Endothelial cell of umbilical vein (primary cell): ENCODE measurements at regions not wholly inside any gene's neighbourhood (a gene's known extent, or its start where the extent isn't known, plus 50 kb on each side); places are given as distances from the start of the nearest gene placed in this dataset.

Source experiments
- BruUV-seq: library from RNA; stranded (reverse); fragments of 400-500 nt; replicated peaks from 2 replicates; lab custom pipeline; 2021; lab: Mats Ljungman, UMichigan
- CTCF ChIA-PET: fragments of 300-600, 350-600 bp; sonication (Branson Sonifier 250); formaldehyde crosslinking; loops from one replicate; lab custom pipeline; 2021; ENCODE audit warnings: antibody characterized with exemption, inconsistent platforms; lab: Charles Lee
- POLR2A ChIA-PET: fragments of 300-600, 350-600 bp; sonication (Branson Sonifier 250); formaldehyde crosslinking; loops from one replicate; lab custom pipeline; 2021; ENCODE audit warnings: antibody characterized with exemption, inconsistent platforms; lab: Charles Lee
- DNase-seq: peaks from one replicate; pipeline ENCODE4 v3.0.0-alpha.2; 2011; ENCODE audit warnings: low read depth, low spot score
- FAIRE-seq: peaks from 2 replicates; lab custom pipeline; 2011; peaks lifted over from hg19 to GRCh38; lab: Jason Lieb, UNC
- H2AFZ ChIP-seq: 2 replicates; pipeline ENCODE4 v1.6.0; 2012; ENCODE audit warnings: low read depth, low read length, control low read depth, inconsistent platforms
- H3K27ac ChIP-seq: 2 replicates; pipeline ENCODE4 v1.5.1; 2011; ENCODE audit warnings: low read depth, mild to moderate bottlenecking, control low read depth, low read length, moderate library complexity; ENCODE audit not compliant: insufficient read depth
- H3K27me3 ChIP-seq, 2 experiments: 2 replicates each; pipeline versions ENCODE4 v1.6.0 to v1.6.1; 2011; ENCODE audit warnings: low read length in 2 of 2, mixed read lengths in 1 of 2; ENCODE audit not compliant: control insufficient read depth in 2 of 2, insufficient read depth in 2 of 2
- H3K36me3 ChIP-seq, 2 experiments: 2 replicates in 1 of 2; 3 replicates in 1 of 2; pipeline ENCODE4 v1.5.1; 2011; ENCODE audit warnings: low read length in 2 of 2, mild to moderate bottlenecking in 1 of 2, moderate library complexity in 1 of 2; ENCODE audit not compliant: control insufficient read depth in 2 of 2, insufficient read depth in 2 of 2; ENCODE audit errors: extremely low read depth in 1 of 2
- H3K4me1 ChIP-seq: 3 replicates; pipeline ENCODE4 v1.5.1; 2011; ENCODE audit warnings: mild to moderate bottlenecking, low read length; ENCODE audit not compliant: control insufficient read depth, insufficient read depth; ENCODE audit errors: extremely low read depth
- H3K4me2 ChIP-seq: 2 replicates; pipeline ENCODE4 v1.6.1; 2011; ENCODE audit warnings: low read length, control low read depth, mixed read lengths; ENCODE audit not compliant: insufficient read depth
- H3K4me3 ChIP-seq, 3 experiments: fragments of 200-600 bp in 1 of 3; sonication (generic), shearing (Covaris generic) in 1 of 3; replicated peaks in 1 of 3; 2 replicates each; pipeline ENCODE4 v1.5.1; 2011 to 2016; ENCODE audit warnings: control low read depth in 3 of 3, low read length in 3 of 3, mild to moderate bottlenecking in 2 of 3, inconsistent platforms in 1 of 3, low read depth in 1 of 3, moderate library complexity in 1 of 3; ENCODE audit not compliant: insufficient read depth in 1 of 3
- H3K79me2 ChIP-seq: 2 replicates; pipeline ENCODE4 v1.6.0; 2012; ENCODE audit warnings: low read length, inconsistent platforms; ENCODE audit not compliant: control insufficient read depth, insufficient read depth
- H3K9ac ChIP-seq: replicated peaks from 2 replicates; pipeline ENCODE3; 2011; ENCODE audit warnings: low read length, control low read depth; ENCODE audit not compliant: insufficient read depth; ENCODE audit errors: extremely low read depth
- H3K9me1 ChIP-seq: replicated peaks from 3 replicates; pipeline ENCODE4 v1.6.0; 2011; ENCODE audit warnings: mild to moderate bottlenecking, low read length; ENCODE audit not compliant: control insufficient read depth, insufficient read depth; ENCODE audit errors: extremely low read depth
- H3K9me3 ChIP-seq: replicated peaks from 2 replicates; pipeline ENCODE4 v1.5.1; 2012; ENCODE audit warnings: low read length, inconsistent platforms; ENCODE audit not compliant: control insufficient read depth, insufficient read depth
- H4K20me1 ChIP-seq: replicated peaks from 2 replicates; pipeline ENCODE3; 2011; ENCODE audit warnings: mild to moderate bottlenecking, low read length; ENCODE audit not compliant: control insufficient read depth, insufficient read depth; ENCODE audit errors: extremely low read depth
- CTCF ChIP-seq, 2 donors: IDR thresholded peaks; 1 replicate in 1 of 2; 2 replicates in 1 of 2; pipeline ENCODE4 v1.5.1; 2011; ENCODE audit warnings: low read length in 2 of 2, mild to moderate bottlenecking in 2 of 2, moderate library complexity in 2 of 2, control low read depth in 1 of 2, inconsistent platforms in 1 of 2, low read depth in 1 of 2; ENCODE audit not compliant: insufficient read depth in 1 of 2; ENCODE audit errors: extremely low read depth in 1 of 2
- EZH2 ChIP-seq: IDR thresholded peaks from 2 replicates; pipeline ENCODE4 v1.6.1; 2012; ENCODE audit warnings: borderline replicate concordance, low read depth, mild to moderate bottlenecking, moderate library complexity, low read length, inconsistent platforms; ENCODE audit not compliant: severe bottlenecking
- FOS ChIP-seq: IDR thresholded peaks from 2 replicates; pipeline ENCODE4 v1.6.1; 2011; ENCODE audit warnings: mild to moderate bottlenecking, low read length, moderate library complexity, borderline replicate concordance; ENCODE audit not compliant: insufficient read depth
- GATA2 ChIP-seq: IDR thresholded peaks from 2 replicates; pipeline ENCODE4 v1.7.0; 2011; ENCODE audit warnings: low read depth, mild to moderate bottlenecking, moderate library complexity, mixed read lengths, low read length; ENCODE audit not compliant: insufficient read length, insufficient read depth
- JUN ChIP-seq: IDR thresholded peaks from 2 replicates; pipeline ENCODE4 v1.6.1; 2011; ENCODE audit warnings: borderline replicate concordance, low read depth; ENCODE audit not compliant: insufficient read length, insufficient read depth
- MAX ChIP-seq: IDR thresholded peaks from 2 replicates; pipeline ENCODE4 v1.6.1; 2011; ENCODE audit not compliant: insufficient read depth, insufficient read length
- MYC ChIP-seq: IDR thresholded peaks from one replicate; pipeline ENCODE4 v1.6.1; 2011; ENCODE audit warnings: mild to moderate bottlenecking, low read depth, low read length
- POLR2A ChIP-seq: IDR thresholded peaks from 2 replicates; pipeline ENCODE4 v1.6.1; 2012; ENCODE audit warnings: low read depth, mild to moderate bottlenecking, control low read depth, low read length
- POLR2AphosphoS5 ChIP-seq: IDR thresholded peaks from 2 replicates; pipeline ENCODE4 v1.6.1; 2012; ENCODE audit warnings: low read depth, mild to moderate bottlenecking, control low read depth, low read length, moderate library complexity; ENCODE audit not compliant: insufficient read depth
- dilution Hi-C: fragments of 300-500 bp; cut with MboI; formaldehyde crosslinking; loops from one replicate; pipeline ENCODE4 v1.15.0; 2019; ENCODE audit warnings: low sequenced_read_pairs; ENCODE audit not compliant: extremely low pct_ligation_motif_present
- intact Hi-C: fragments of 100-400 bp; cut with micrococcal nuclease; formaldehyde crosslinking; loops from one replicate; pipeline ENCODE4 v1.10.0; 2022

GRCh38 chr7:106965108-106965507 lies 79.4 kb upstream of the PRKAR2B start:
- Histone ChIP-seq H3K4me2 (no peak overlapping the region), H3K79me2 (no peaks in the 10 kb centered on the region), H3K27me3 (peaks cover 3 to 15% of the 10 kb centered on the region in 2 experiments), H3K27ac (no peak overlapping the region), H3K4me3 (no peak overlapping the region), H3K9ac (no peak overlapping the region), H4K20me1 (no peaks in the 10 kb centered on the region), H3K9me1 (no peaks in the 10 kb centered on the region), H3K36me3 (no peaks in the 10 kb centered on the region), H3K4me1 (peaks cover 3% of the 10 kb centered on the region), H2AFZ (no peak overlapping the region), H3K9me3 (no peaks in the 10 kb centered on the region)
- TF ChIP-seq POLR2A = no peak
- TF ChIP-seq CTCF (IDR thresholded peaks at IDR 0.05; ENCODE audit: extremely low read depth in 1 of 2, insufficient read depth in 1 of 2, low read depth in 1 of 2, low read length in 2 of 2) = no peak
- TF ChIP-seq FOS = no peak
- no peak for TF ChIP-seq POLR2AphosphoS5
- TF ChIP-seq GATA2 = no peak
- no peak for TF ChIP-seq MAX
- no peak for TF ChIP-seq EZH2
- TF ChIP-seq JUN = no peak
- TF ChIP-seq MYC = no peak
- intact Hi-C loops (no loop called here), dilution Hi-C loops (no loop called here)
- no peak for FAIRE-seq
- CTCF ChIA-PET = interaction anchor here (1.0 to 1.2 kb wide), 2 partner anchors 18 to 183 kb away, joined by 4 to 5 read pairs; no protein-coding TSS in a partner anchor
- POLR2A ChIA-PET = no interaction called here
- BruUV-seq = no TSS peak
- DNase-seq = no peak
